IPS-15b (cell line): ENCODE measurements at regions not wholly inside any gene's neighbourhood (a gene's known extent, or its start where the extent isn't known, plus 50 kb on each side); places are given as distances from the start of the nearest gene placed in this dataset.

Source experiments
- H3K27me3 ChIP-seq: one replicate; pipeline ENCODE4 v1.6.1; 2013; ENCODE audit warnings: low read length; ENCODE audit not compliant: control insufficient read depth, insufficient read depth
- H3K36me3 ChIP-seq: one replicate; pipeline ENCODE4 v1.6.1; 2013; ENCODE audit warnings: low read length; ENCODE audit not compliant: control insufficient read depth, insufficient read depth
- H3K4me1 ChIP-seq: one replicate; pipeline ENCODE4 v1.6.1; 2013; ENCODE audit warnings: mild to moderate bottlenecking, low read length; ENCODE audit not compliant: control insufficient read depth, insufficient read depth
- H3K4me3 ChIP-seq: one replicate; pipeline ENCODE4 v1.5.1; 2013; ENCODE audit warnings: low read depth, low read length
- H3K9ac ChIP-seq: one replicate; pipeline ENCODE4 v1.6.1; 2013; ENCODE audit warnings: low read depth, mild to moderate bottlenecking, low read length
- H3K9me3 ChIP-seq: one replicate; pipeline ENCODE4 v1.6.1; 2013; ENCODE audit warnings: mild to moderate bottlenecking, low read length; ENCODE audit not compliant: control insufficient read depth, insufficient read depth

GRCh38 chr5:168219515-168220410 lies 71.7 kb upstream of the WWC1 start:
- no peaks in the 10 kb centered on the region for H3K36me3 ChIP-seq
- peaks cover 12% of the 10 kb centered on the region for H3K4me1 ChIP-seq
- H3K27me3 ChIP-seq, result no peaks in the 10 kb centered on the region
- H3K4me3 ChIP-seq, result no peak overlapping the region
- H3K9me3 ChIP-seq, result no peaks in the 10 kb centered on the region
- H3K9ac ChIP-seq, result no peak overlapping the region

DNA sequence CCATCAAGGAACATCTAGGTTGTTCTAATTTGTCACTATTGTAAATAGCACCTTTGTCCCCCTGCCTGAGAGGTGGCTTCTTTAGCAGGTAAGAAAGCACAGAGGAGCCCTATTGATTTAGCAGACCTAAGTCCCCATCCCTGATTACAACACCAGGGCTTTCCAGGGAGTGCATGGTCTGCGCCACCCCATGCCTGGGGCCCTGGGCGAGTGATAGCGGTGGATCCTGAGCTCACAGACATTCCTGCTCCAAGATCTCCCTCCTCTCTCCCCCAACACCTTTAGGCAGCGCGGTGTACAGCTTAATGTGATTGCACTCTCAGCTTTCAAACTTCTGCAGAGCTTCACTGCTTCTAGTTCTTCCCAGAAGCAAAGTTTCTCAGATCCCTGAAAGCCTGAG lies 67.4 kb upstream of the WWC1 start:
- Histone ChIP-seq H3K27me3 (no peaks in the 10 kb centered on the region), H3K4me1 (peaks cover 4% of the 10 kb centered on the region), H3K9me3 (no peaks in the 10 kb centered on the region), H3K36me3 (no peaks in the 10 kb centered on the region), H3K9ac (no peak overlapping the region), H3K4me3 (no peak overlapping the region)

GRCh38 chr5:168226012-168226411 lies 65.4 kb upstream of the WWC1 start:
- Histone ChIP-seq H3K9me3 (no peaks in the 10 kb centered on the region), H3K27me3 (no peaks in the 10 kb centered on the region), H3K9ac (no peak overlapping the region), H3K4me1 (no peaks in the 10 kb centered on the region), H3K4me3 (no peak overlapping the region), H3K36me3 (no peaks in the 10 kb centered on the region)

GRCh38 chr5:168227001-168227400 lies 64.4 kb upstream of the WWC1 start:
- Histone ChIP-seq H3K36me3 (no peaks in the 10 kb centered on the region), H3K4me3 (no peak overlapping the region), H3K27me3 (no peaks in the 10 kb centered on the region), H3K9ac (no peak overlapping the region), H3K4me1 (no peaks in the 10 kb centered on the region), H3K9me3 (no peaks in the 10 kb centered on the region)

DNA sequence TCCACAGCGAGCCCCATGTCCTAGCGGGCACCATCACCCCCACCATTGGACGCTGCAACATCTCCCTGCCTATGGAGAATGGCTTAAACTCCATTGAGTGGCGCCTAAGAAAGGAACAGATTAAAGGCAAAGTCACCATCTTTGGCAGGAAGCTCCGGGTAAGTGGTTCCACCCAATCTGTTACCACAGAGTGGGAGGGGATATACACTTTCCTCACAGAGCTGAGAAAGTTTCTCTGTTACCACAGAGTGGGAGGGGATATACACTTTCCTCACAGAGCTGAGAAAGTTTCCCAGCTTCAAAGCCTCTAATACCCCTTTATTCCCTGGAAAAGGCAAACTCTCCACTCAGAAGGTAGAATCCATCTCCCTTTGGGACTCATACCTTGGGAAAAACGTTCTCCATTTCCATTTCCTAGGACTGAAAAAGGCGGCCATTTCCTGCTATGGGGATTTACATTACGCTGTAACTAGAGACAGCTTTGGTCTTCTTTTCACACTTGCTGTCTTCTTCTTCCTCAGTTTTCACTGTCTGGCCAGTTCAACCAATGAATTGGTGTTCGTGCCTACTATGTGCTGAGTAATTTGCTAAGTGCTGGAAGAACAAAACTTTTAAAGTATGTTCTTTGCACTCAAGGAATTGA lies 63.4 kb upstream of the WWC1 start:
- H3K36me3 ChIP-seq, result no peaks in the 10 kb centered on the region
- no peaks in the 10 kb centered on the region for H3K27me3 ChIP-seq
- no peaks in the 10 kb centered on the region for H3K9me3 ChIP-seq
- H3K9ac ChIP-seq, result no peak overlapping the region
- H3K4me3 ChIP-seq, result no peak overlapping the region
- H3K4me1 ChIP-seq, result no peaks in the 10 kb centered on the region

- no peaks in the 10 kb centered on the region for H3K27me3 ChIP-seq
- H3K36me3 ChIP-seq, result no peaks in the 10 kb centered on the region
- H3K4me1 ChIP-seq, result no peaks in the 10 kb centered on the region
- no peak overlapping the region for H3K9ac ChIP-seq
- H3K4me3 ChIP-seq, result no peak overlapping the region
- no peaks in the 10 kb centered on the region for H3K9me3 ChIP-seq
Observed at GRCh38 chr5:168228668-168229067, 62.8 kb upstream of the WWC1 start.

- Histone ChIP-seq H3K9ac (no peak overlapping the region), H3K4me3 (no peak overlapping the region), H3K4me1 (no peaks in the 10 kb centered on the region), H3K27me3 (peaks cover 7% of the 10 kb centered on the region), H3K36me3 (no peaks in the 10 kb centered on the region), H3K9me3 (no peaks in the 10 kb centered on the region)
Observed at GRCh38 chr5:168234133-168234532, 57.3 kb upstream of the WWC1 start.

DNA sequence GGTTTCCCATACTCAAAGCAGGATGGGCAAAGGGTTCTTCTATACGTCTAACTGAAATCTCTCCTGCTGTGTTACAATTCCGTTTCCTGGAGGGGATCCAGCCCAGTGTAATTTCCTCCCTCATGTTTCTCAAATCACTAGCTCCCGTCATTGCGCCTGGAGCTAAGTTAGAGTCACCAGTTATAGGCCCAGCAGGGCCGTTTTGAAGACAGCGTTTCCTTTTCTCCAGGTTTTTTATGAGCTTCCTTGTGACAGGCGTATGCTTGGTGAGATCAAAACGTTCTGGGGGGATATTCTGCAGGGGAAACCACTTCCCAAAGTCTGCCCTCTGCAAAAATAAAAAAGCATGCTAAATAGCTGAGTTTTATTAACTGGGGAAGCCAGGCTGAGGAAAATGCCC lies 53.0 kb upstream of the WWC1 start:
- H3K27me3 ChIP-seq, result peaks cover 25% of the 10 kb centered on the region
- no peak overlapping the region for H3K4me3 ChIP-seq
- no peak overlapping the region for H3K9ac ChIP-seq
- H3K36me3 ChIP-seq, result no peaks in the 10 kb centered on the region
- H3K9me3 ChIP-seq, result no peaks in the 10 kb centered on the region
- no peaks in the 10 kb centered on the region for H3K4me1 ChIP-seq

- no peaks in the 10 kb centered on the region for H3K9me3 ChIP-seq
- no peaks in the 10 kb centered on the region for H3K36me3 ChIP-seq
- H3K9ac ChIP-seq, result no peak overlapping the region
- peaks cover 25% of the 10 kb centered on the region for H3K27me3 ChIP-seq
- H3K4me3 ChIP-seq, result no peak overlapping the region
- no peaks in the 10 kb centered on the region for H3K4me1 ChIP-seq
Observed at GRCh38 chr5:168239325-168239724, 52.1 kb upstream of the WWC1 start.
